ENCODE measurements at regions not wholly inside any gene's neighbourhood (a gene's known extent, or its start where the extent isn't known, plus 50 kb on each side); places are given as distances from the start of the nearest gene placed in this dataset.
A peak's percentile ranks its signal among the peaks of the same experiment; 100 is the strongest.

GRCh38 chrX:113929004-113929403, 654.9 kb upstream of the HTR2C start:
- H3K27me3 Mint-ChIP-seq (ENCODE audit: unreplicated experiment) = no peaks in the 10 kb centered on the region
- DNase-seq = peak; percentile 22
- TF ChIP-seq, protein P1, sequence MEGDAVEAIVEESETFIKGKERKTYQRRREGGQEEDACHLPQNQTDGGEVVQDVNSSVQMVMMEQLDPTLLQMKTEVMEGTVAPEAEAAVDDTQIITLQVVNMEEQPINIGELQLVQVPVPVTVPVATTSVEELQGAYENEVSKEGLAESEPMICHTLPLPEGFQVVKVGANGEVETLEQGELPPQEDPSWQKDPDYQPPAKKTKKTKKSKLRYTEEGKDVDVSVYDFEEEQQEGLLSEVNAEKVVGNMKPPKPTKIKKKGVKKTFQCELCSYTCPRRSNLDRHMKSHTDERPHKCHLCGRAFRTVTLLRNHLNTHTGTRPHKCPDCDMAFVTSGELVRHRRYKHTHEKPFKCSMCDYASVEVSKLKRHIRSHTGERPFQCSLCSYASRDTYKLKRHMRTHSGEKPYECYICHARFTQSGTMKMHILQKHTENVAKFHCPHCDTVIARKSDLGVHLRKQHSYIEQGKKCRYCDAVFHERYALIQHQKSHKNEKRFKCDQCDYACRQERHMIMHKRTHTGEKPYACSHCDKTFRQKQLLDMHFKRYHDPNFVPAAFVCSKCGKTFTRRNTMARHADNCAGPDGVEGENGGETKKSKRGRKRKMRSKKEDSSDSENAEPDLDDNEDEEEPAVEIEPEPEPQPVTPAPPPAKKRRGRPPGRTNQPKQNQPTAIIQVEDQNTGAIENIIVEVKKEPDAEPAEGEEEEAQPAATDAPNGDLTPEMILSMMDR (IDR thresholded peaks at IDR 0.05; ENCODE audit: partially characterized antibody, unreplicated experiment) = peak; percentile 62
- no peak overlapping the region for H3K4me3 Mint-ChIP-seq (ENCODE audit: unreplicated experiment)
- no peaks in the 10 kb centered on the region for H3K36me3 Mint-ChIP-seq (ENCODE audit: unreplicated experiment)
- no peaks in the 10 kb centered on the region for H3K4me1 Mint-ChIP-seq (ENCODE audit: low read depth, unreplicated experiment)
- H3K9me3 Mint-ChIP-seq (ENCODE audit: unreplicated experiment) = no peaks in the 10 kb centered on the region
- H3K27ac Mint-ChIP-seq (ENCODE audit: unreplicated experiment) = no peak overlapping the region

DNA sequence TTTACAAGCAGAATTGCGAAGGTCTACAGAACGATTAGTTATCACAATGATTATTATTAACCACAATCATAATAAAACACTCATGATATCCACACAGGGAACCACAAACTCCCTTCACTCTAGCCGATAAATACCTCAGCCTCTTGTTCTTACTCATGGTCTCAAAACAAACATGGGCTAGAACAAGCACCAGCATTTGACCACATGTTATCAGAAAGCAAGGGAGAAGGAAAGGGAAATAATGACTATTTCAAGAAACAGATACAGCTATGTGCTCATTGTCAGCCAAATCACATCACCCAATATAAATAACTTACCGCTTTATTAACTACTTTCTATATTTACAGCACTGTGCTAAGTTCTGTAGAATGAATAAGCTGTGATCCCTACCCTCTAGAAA, 663.2 kb upstream of the HTR2C start:
- Mint-ChIP-seq H3K4me3 (ENCODE audit: unreplicated experiment) (no peak overlapping the region), H3K27ac (ENCODE audit: unreplicated experiment) (no peak overlapping the region), H3K36me3 (ENCODE audit: unreplicated experiment) (no peaks in the 10 kb centered on the region), H3K4me1 (ENCODE audit: low read depth, unreplicated experiment) (no peaks in the 10 kb centered on the region), H3K9me3 (ENCODE audit: unreplicated experiment) (no peaks in the 10 kb centered on the region), H3K27me3 (ENCODE audit: unreplicated experiment) (no peaks in the 10 kb centered on the region)
- DNase-seq = no peak
- TF ChIP-seq, protein P1 (IDR thresholded peaks at IDR 0.05; ENCODE audit: partially characterized antibody, unreplicated experiment) = no peak

- Mint-ChIP-seq H3K36me3 (ENCODE audit: unreplicated experiment) (no peaks in the 10 kb centered on the region), H3K27me3 (ENCODE audit: unreplicated experiment) (no peaks in the 10 kb centered on the region), H3K4me1 (ENCODE audit: low read depth, unreplicated experiment) (no peaks in the 10 kb centered on the region), H3K4me3 (ENCODE audit: unreplicated experiment) (no peak overlapping the region), H3K27ac (ENCODE audit: unreplicated experiment) (no peak overlapping the region), H3K9me3 (ENCODE audit: unreplicated experiment) (no peaks in the 10 kb centered on the region)
- DNase-seq = no peak
- TF ChIP-seq, protein P1 (IDR thresholded peaks at IDR 0.05; ENCODE audit: partially characterized antibody, unreplicated experiment) = no peak
These were observed 664.5 kb upstream of the HTR2C start for GRCh38 chrX:113919387-113919786.

DNA sequence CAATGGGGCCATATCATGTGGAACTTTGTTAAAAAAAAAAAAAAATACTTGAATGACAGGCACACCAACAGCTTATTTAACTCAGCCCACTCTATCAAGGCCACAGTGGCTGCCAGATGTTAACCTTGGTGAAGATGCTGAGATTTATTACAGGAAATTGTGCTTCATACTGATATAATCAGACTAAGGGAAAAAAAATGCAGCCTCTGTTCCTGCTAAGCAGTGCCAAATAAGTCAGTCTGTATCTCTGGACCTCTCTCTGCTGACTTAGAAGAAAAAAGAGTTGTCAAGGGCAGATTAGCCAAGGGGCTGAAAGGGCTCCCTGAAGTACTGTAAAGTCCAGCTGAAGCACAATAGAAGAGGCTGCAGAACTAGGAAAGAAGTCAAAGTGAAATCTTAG, 677.7 kb upstream of the HTR2C start:
- Mint-ChIP-seq H3K4me1 (ENCODE audit: low read depth, unreplicated experiment) (no peaks in the 10 kb centered on the region), H3K27me3 (ENCODE audit: unreplicated experiment) (no peaks in the 10 kb centered on the region), H3K27ac (ENCODE audit: unreplicated experiment) (no peak overlapping the region), H3K4me3 (ENCODE audit: unreplicated experiment) (no peak overlapping the region), H3K36me3 (ENCODE audit: unreplicated experiment) (no peaks in the 10 kb centered on the region), H3K9me3 (ENCODE audit: unreplicated experiment) (no peaks in the 10 kb centered on the region)
- no peak for DNase-seq
- TF ChIP-seq, protein P1 (IDR thresholded peaks at IDR 0.05; ENCODE audit: partially characterized antibody, unreplicated experiment) = no peak

GRCh38 chrX:113892891-113893290, 691.0 kb upstream of the HTR2C start:
- Mint-ChIP-seq H3K4me3 (ENCODE audit: unreplicated experiment) (no peak overlapping the region), H3K4me1 (ENCODE audit: low read depth, unreplicated experiment) (no peaks in the 10 kb centered on the region), H3K9me3 (ENCODE audit: unreplicated experiment) (no peaks in the 10 kb centered on the region), H3K27me3 (ENCODE audit: unreplicated experiment) (no peaks in the 10 kb centered on the region), H3K27ac (ENCODE audit: unreplicated experiment) (no peak overlapping the region), H3K36me3 (ENCODE audit: unreplicated experiment) (no peaks in the 10 kb centered on the region)
- TF ChIP-seq, protein P1 (IDR thresholded peaks at IDR 0.05; ENCODE audit: partially characterized antibody, unreplicated experiment) = no peak
- DNase-seq = no peak
